DND-41 (cell line): ENCODE measurements at regions not wholly inside any gene's neighbourhood (a gene's known extent, or its start where the extent isn't known, plus 50 kb on each side); places are given as distances from the start of the nearest gene placed in this dataset.

Experiments
- ATAC-seq: fragments of 200-7000 bp; cut with Tn5 transposase; 3 replicates; pipeline ENCODE4 v1.9.1; 2021; ENCODE audit warnings: low read depth; ENCODE audit not compliant: insufficient read depth
- DNase-seq: peaks from one replicate; pipeline ENCODE4 v3.0.0-alpha.2; 2020
- H2AFZ ChIP-seq: 2 replicates; pipeline ENCODE4 v1.6.0; 2012; ENCODE audit warnings: low read depth, low read length
- H3K27ac ChIP-seq: 2 replicates; pipeline ENCODE4 v1.5.1; 2012; ENCODE audit warnings: low read length, inconsistent platforms
- H3K27me3 ChIP-seq: fragments of 200-600 bp; sonication (generic); 2 replicates; pipeline ENCODE4 v1.6.0; 2012; ENCODE audit warnings: low read length, mild to moderate bottlenecking, inconsistent platforms; ENCODE audit not compliant: insufficient read depth, poor library complexity
- H3K36me3 ChIP-seq: 2 replicates; pipeline ENCODE4 v1.5.1; 2012; ENCODE audit warnings: low read length, inconsistent platforms; ENCODE audit not compliant: insufficient read depth
- H3K4me1 ChIP-seq: 2 replicates; pipeline ENCODE4 v1.5.1; 2012; ENCODE audit warnings: mild to moderate bottlenecking, low read length; ENCODE audit not compliant: insufficient read depth
- H3K4me2 ChIP-seq: 2 replicates; pipeline ENCODE4 v1.6.0; 2012; ENCODE audit warnings: mild to moderate bottlenecking, moderate library complexity, low read length, inconsistent platforms; ENCODE audit not compliant: insufficient read depth
- H3K4me3 ChIP-seq, 2 experiments: fragments of 200-600 bp in 1 of 2; shearing (Covaris generic) in 1 of 2; 2 replicates each; pipeline ENCODE4 v1.5.1; 2012 to 2016; ENCODE audit warnings: inconsistent platforms in 2 of 2, low read length in 2 of 2, mild to moderate bottlenecking in 2 of 2, low read depth in 1 of 2, moderate library complexity in 1 of 2
- H3K79me2 ChIP-seq: 2 replicates; pipeline ENCODE4 v1.6.0; 2012; ENCODE audit warnings: low read length, inconsistent platforms; ENCODE audit not compliant: insufficient read depth
- H3K9ac ChIP-seq: 2 replicates; pipeline ENCODE4 v1.6.0; 2012; ENCODE audit warnings: low read depth, mild to moderate bottlenecking, inconsistent platforms, low read length, moderate library complexity
- H3K9me3 ChIP-seq: 2 replicates; pipeline ENCODE4 v1.5.1; 2012; ENCODE audit warnings: low read length, moderate library complexity, mild to moderate bottlenecking, inconsistent platforms; ENCODE audit not compliant: insufficient read depth, severe bottlenecking
- H4K20me1 ChIP-seq: 2 replicates; pipeline ENCODE4 v1.6.0; 2012; ENCODE audit warnings: low read length; ENCODE audit not compliant: insufficient read depth
- CTCF ChIP-seq: IDR thresholded peaks from 2 replicates; pipeline ENCODE4 v1.5.1; 2012; ENCODE audit warnings: borderline replicate concordance, low read length, moderate library complexity, mild to moderate bottlenecking; ENCODE audit not compliant: poor library complexity, severe bottlenecking; ENCODE audit errors: extremely low read depth
- EZH2 ChIP-seq: IDR thresholded peaks from 3 replicates; pipeline ENCODE4 v1.6.1; 2012; ENCODE audit warnings: borderline replicate concordance, low read depth, mild to moderate bottlenecking, moderate library complexity, low read length, inconsistent platforms; ENCODE audit not compliant: severe bottlenecking

- H3K4me3 ChIP-seq, result no peak overlapping the region
- no peaks in the 10 kb centered on the region for H3K9me3 ChIP-seq
- ATAC-seq (no peak), DNase-seq (no peak)
- no peaks in the 10 kb centered on the region for H3K79me2 ChIP-seq
- H4K20me1 ChIP-seq, result no peaks in the 10 kb centered on the region
- H3K9ac ChIP-seq, result no peak overlapping the region
- H3K4me1 ChIP-seq, result no peaks in the 10 kb centered on the region
- H2AFZ ChIP-seq, result no peak overlapping the region
- H3K27me3 ChIP-seq, result peaks cover 4% of the 10 kb centered on the region
- no peaks in the 10 kb centered on the region for H3K36me3 ChIP-seq
- H3K4me2 ChIP-seq, result no peak overlapping the region
- no peak overlapping the region for H3K27ac ChIP-seq
- TF ChIP-seq CTCF, result no peak
- no peak for TF ChIP-seq EZH2
Measured at GRCh38 chr11:37336401-37336800, 738.4 kb upstream of the RAG2 start.

GRCh38 chr11:37333345-37333744 is 735.3 kb upstream of the RAG2 start:
- peaks cover 4% of the 10 kb centered on the region for H3K27me3 ChIP-seq
- H4K20me1 ChIP-seq, result no peaks in the 10 kb centered on the region
- H3K27ac ChIP-seq, result no peak overlapping the region
- no peak overlapping the region for H2AFZ ChIP-seq
- no peak for ATAC-seq
- no peak overlapping the region for H3K4me2 ChIP-seq
- no peaks in the 10 kb centered on the region for H3K9me3 ChIP-seq
- no peak overlapping the region for H3K4me3 ChIP-seq
- no peaks in the 10 kb centered on the region for H3K36me3 ChIP-seq
- no peak for TF ChIP-seq CTCF
- TF ChIP-seq EZH2, result no peak
- H3K79me2 ChIP-seq, result no peaks in the 10 kb centered on the region
- no peak for DNase-seq
- H3K9ac ChIP-seq, result no peak overlapping the region
- H3K4me1 ChIP-seq, result no peaks in the 10 kb centered on the region

- Histone ChIP-seq H3K4me1 (no peaks in the 10 kb centered on the region), H2AFZ (no peak overlapping the region), H4K20me1 (no peaks in the 10 kb centered on the region), H3K27ac (no peak overlapping the region), H3K9me3 (no peaks in the 10 kb centered on the region), H3K79me2 (no peaks in the 10 kb centered on the region), H3K36me3 (no peaks in the 10 kb centered on the region), H3K4me2 (no peak overlapping the region), H3K9ac (no peak overlapping the region), H3K27me3 (no peaks in the 10 kb centered on the region), H3K4me3 (no peak overlapping the region)
- DNase-seq (no peak), ATAC-seq (no peak)
- TF ChIP-seq CTCF (no peak), EZH2 (no peak)
Measured at GRCh38 chr11:37323843-37324242, 725.8 kb upstream of the RAG2 start.
